SK-N-SH treated with all-trans-retinoic acid at 6 μM for 48 hours (cell line): ENCODE measurements at regions not wholly inside any gene's neighbourhood (a gene's known extent, or its start where the extent isn't known, plus 50 kb on each side); places are given as distances from the start of the nearest gene placed in this dataset.

ENCODE experiments used
- ATAC-seq: fragments of 200-7000 bp; cut with Tn5 transposase; 3 replicates; pipeline ENCODE4 v1.9.1; 2020; ENCODE audit warnings: mild to moderate bottlenecking, moderate library complexity
- ARNTL ChIP-seq: fragments of 450-650 bp; formaldehyde crosslinking; IDR thresholded peaks from 2 replicates; pipeline ENCODE4 v1.5.0; 2020; ENCODE audit warnings: low read depth, mild to moderate bottlenecking, moderate library complexity, borderline replicate concordance
- BACH2 ChIP-seq: fragments of 250-450 bp; sonication (Bioruptor Pico); IDR thresholded peaks from 2 replicates; pipeline ENCODE4 v1.9.0; 2021; ENCODE audit warnings: mild to moderate bottlenecking, borderline replicate concordance
- CREB5 ChIP-seq: fragments of 250-450 bp; sonication (Bioruptor Pico); IDR thresholded peaks from 2 replicates; pipeline ENCODE4 v1.5.1; 2020; ENCODE audit warnings: low read depth, mild to moderate bottlenecking, moderate library complexity
- CSDC2 ChIP-seq: fragments of 250-450 bp; sonication (Bioruptor Pico); IDR thresholded peaks from 2 replicates; pipeline ENCODE4 v1.5.0; 2020; ENCODE audit warnings: mild to moderate bottlenecking, moderate library complexity
- CSRNP3 ChIP-seq: fragments of 250-450 bp; sonication (Bioruptor Pico); IDR thresholded peaks from 2 replicates; pipeline ENCODE4 v1.5.1; 2021; ENCODE audit warnings: mild to moderate bottlenecking, moderate library complexity
- ESRRG ChIP-seq: fragments of 250-450 bp; sonication (Bioruptor Pico); IDR thresholded peaks from 2 replicates; pipeline ENCODE4 v1.6.1; 2021; ENCODE audit warnings: mild to moderate bottlenecking
- GLIS3 ChIP-seq: fragments of 250-450 bp; sonication (Bioruptor Pico); IDR thresholded peaks from 2 replicates; pipeline ENCODE4 v1.5.0; 2020; ENCODE audit warnings: mild to moderate bottlenecking, moderate library complexity
- ISL1 ChIP-seq: fragments of 250-450 bp; sonication (Bioruptor Pico); IDR thresholded peaks from 2 replicates; pipeline ENCODE4 v2.1.2; 2022; ENCODE audit warnings: mild to moderate bottlenecking, moderate library complexity
- OSR1 ChIP-seq: fragments of 250-450 bp; sonication (Bioruptor Pico); IDR thresholded peaks from 2 replicates; pipeline ENCODE4 v1.8.0; 2022; ENCODE audit warnings: moderate library complexity, mild to moderate bottlenecking, inconsistent platforms
- PATZ1 ChIP-seq: fragments of 250-450 bp; sonication (Bioruptor Pico); IDR thresholded peaks from 2 replicates; pipeline ENCODE4 v1.8.0; 2020; ENCODE audit warnings: mild to moderate bottlenecking, moderate library complexity, borderline replicate concordance
- POU6F1 ChIP-seq: fragments of 250-450 bp; sonication (Bioruptor Pico); IDR thresholded peaks from 2 replicates; pipeline ENCODE4 v1.8.0; 2021; ENCODE audit warnings: low read depth, mild to moderate bottlenecking, moderate library complexity, borderline replicate concordance
- PPARA ChIP-seq: fragments of 250-450 bp; sonication (Bioruptor Pico); IDR thresholded peaks from 2 replicates; pipeline ENCODE4 v1.5.0; 2020; ENCODE audit warnings: mild to moderate bottlenecking, borderline replicate concordance
- RARB ChIP-seq: fragments of 250-450 bp; sonication (Bioruptor Pico); IDR thresholded peaks from 2 replicates; pipeline ENCODE4 v1.8.0; 2021; ENCODE audit warnings: mild to moderate bottlenecking, moderate library complexity
- SNAI2 ChIP-seq: fragments of 250-450 bp; sonication (Bioruptor Pico); IDR thresholded peaks from 2 replicates; pipeline ENCODE4 v1.5.0; 2020; ENCODE audit warnings: mild to moderate bottlenecking, moderate library complexity
- TOX ChIP-seq: fragments of 250-450 bp; sonication (Bioruptor Pico); IDR thresholded peaks from 2 replicates; pipeline ENCODE4 v1.8.0; 2021; ENCODE audit warnings: mild to moderate bottlenecking, moderate library complexity, borderline replicate concordance
- TSHZ2 ChIP-seq: fragments of 250-450 bp; sonication (Bioruptor Pico); IDR thresholded peaks from 2 replicates; pipeline ENCODE4 v1.5.0; 2020; ENCODE audit warnings: mild to moderate bottlenecking, moderate library complexity
- ZC3H10 ChIP-seq: fragments of 250-450 bp; sonication (Bioruptor Pico); IDR thresholded peaks from 2 replicates; pipeline ENCODE4 v1.5.1; 2021; ENCODE audit warnings: mild to moderate bottlenecking, moderate library complexity
- ZFP3 ChIP-seq: fragments of 250-450 bp; sonication (Bioruptor Pico); IDR thresholded peaks from 2 replicates; pipeline ENCODE4 v1.5.0; 2020; ENCODE audit warnings: mild to moderate bottlenecking, moderate library complexity
- ZFP30 ChIP-seq: fragments of 450-650 bp; formaldehyde crosslinking; IDR thresholded peaks from 2 replicates; pipeline ENCODE4 v1.5.0; 2022; ENCODE audit warnings: mild to moderate bottlenecking, moderate library complexity
- ZNF565 ChIP-seq: fragments of 450-650 bp; formaldehyde crosslinking; conservative IDR thresholded peaks from 2 replicates; pipeline ENCODE4 v1.5.0; 2020; ENCODE audit warnings: low read depth, mild to moderate bottlenecking, moderate library complexity
- ZNF70 ChIP-seq: fragments of 450-650 bp; formaldehyde crosslinking; IDR thresholded peaks from 2 replicates; pipeline ENCODE4 v1.5.0; 2020; ENCODE audit warnings: mild to moderate bottlenecking, moderate library complexity
- ZNF8 ChIP-seq: fragments of 450-650 bp; formaldehyde crosslinking; IDR thresholded peaks from 2 replicates; pipeline ENCODE4 v1.5.0; 2020; ENCODE audit warnings: mild to moderate bottlenecking, moderate library complexity

GRCh38 chr17:69884356-69884755, 190.7 kb upstream of the KCNJ16 start:
- ATAC-seq: no peak
- TF ChIP-seq RARB (no peak), ESRRG (CRISPR knock-in tag) (no peak), ZC3H10 (no peak), ZFP30 (no peak), CREB5 (CRISPR knock-in tag) (no peak), CSRNP3 (no peak), ARNTL (CRISPR knock-in tag) (no peak), ZFP3 (CRISPR knock-in tag) (no peak), OSR1 (CRISPR knock-in tag) (no peak), TOX (CRISPR knock-in tag) (no peak), ZNF8 (no peak), POU6F1 (CRISPR knock-in tag) (no peak), GLIS3 (no peak)

- TF ChIP-seq ISL1 (CRISPR knock-in tag) (no peak), GLIS3 (no peak), ZFP30 (no peak), PATZ1 (CRISPR knock-in tag) (no peak), TSHZ2 (CRISPR knock-in tag) (no peak), PPARA (CRISPR knock-in tag) (no peak), TOX (CRISPR knock-in tag) (no peak), CSRNP3 (no peak), OSR1 (CRISPR knock-in tag) (no peak), ZNF565 (CRISPR knock-in tag) (no peak), BACH2 (CRISPR knock-in tag) (no peak), SNAI2 (CRISPR knock-in tag) (no peak)
- TF ChIP-seq, all 23 proteins: peak for 0
- ATAC-seq: no peak
Measured at GRCh38 chr17:69884846-69885245, 190.2 kb upstream of the KCNJ16 start.

- no peak for ATAC-seq
- TF ChIP-seq ZC3H10 (no peak), CSDC2 (CRISPR knock-in tag) (no peak), GLIS3 (no peak), ZFP3 (CRISPR knock-in tag) (no peak), ZFP30 (no peak), SNAI2 (CRISPR knock-in tag) (no peak), BACH2 (CRISPR knock-in tag) (no peak), ZNF70 (CRISPR knock-in tag) (no peak)
Measured at GRCh38 chr17:69898601-69899000, 176.4 kb upstream of the KCNJ16 start.
